Body of pancreas (tissue), 4 donors: ENCODE measurements at regions not wholly inside any gene's neighbourhood (a gene's known extent, or its start where the extent isn't known, plus 50 kb on each side); places are given as distances from the start of the nearest gene placed in this dataset.

Experiments used
- ATAC-seq: fragments of 150-250 bp; one replicate; pipeline ENCODE4 v1.9.1; 2016
- DNase-seq, 4 donors: peaks; one replicate each; pipeline ENCODE4 v3.0.0-alpha.2; 2019
- H3K27ac ChIP-seq, 4 donors: fragments of 200-600 bp; sonication (generic); 1 replicate in 3 of 4; 2 replicates in 1 of 4; pipeline versions ENCODE4 v1.5.1 to v1.6.1; 2016 to 2019; ENCODE audit warnings: mild to moderate bottlenecking in 1 of 4, mixed read lengths in 1 of 4, moderate library complexity in 1 of 4
- H3K27me3 ChIP-seq, 2 donors: fragments of 200-600 bp; sonication (generic); one replicate each; pipeline ENCODE4 v1.6.0; 2016; ENCODE audit warnings: mild to moderate bottlenecking in 1 of 2
- H3K36me3 ChIP-seq, 2 donors: fragments of 200-600 bp; sonication (generic); replicated peaks in 1 of 2; 2 replicates each; pipeline ENCODE4 v1.5.1; 2016; ENCODE audit warnings: low read depth in 2 of 2; ENCODE audit not compliant: insufficient read depth in 1 of 2
- H3K4me1 ChIP-seq: fragments of 200-600 bp; sonication (generic); one replicate; pipeline ENCODE4 v1.6.0; 2016
- H3K4me3 ChIP-seq, 2 donors: fragments of 200-600 bp; sonication (generic); 1 replicate in 1 of 2; 2 replicates in 1 of 2; pipeline ENCODE4 v1.5.1; 2016 to 2019
- H3K9me3 ChIP-seq, 3 donors: fragments of 200-600 bp; sonication (generic); 1 replicate in 2 of 3; 2 replicates in 1 of 3; pipeline ENCODE4 v1.5.1; 2016
- POLR2A ChIP-seq, 3 donors: fragments of 450-650 bp; IDR thresholded peaks; one replicate each; pipeline ENCODE4 v1.6.1; 2016; ENCODE audit warnings: antibody characterized with exemption in 3 of 3, mild to moderate bottlenecking in 2 of 3
- whole genome bisulfite sequencing, 2 donors: methylation state at CpG; one replicate each; pipeline ENCODE4 v1.1.5; 2017; 5-methylcytosine and 5-hydroxymethylcytosine counted together
- intact Hi-C: fragments of 100-400 bp; cut with DNase I; formaldehyde crosslinking; loops from one replicate; pipeline ENCODE4 v1.15.1; 2023
- TF ChIP-seq, protein P1 (sequence below), 7 experiments: fragments of 450-650 bp in 4 of 7; fragments of 200-600 bp in 3 of 7; sonication (generic) in 3 of 7; IDR thresholded peaks; one replicate each; pipeline ENCODE4 v1.5.1; 2016 to 2019; ENCODE audit warnings: antibody characterized with exemption in 7 of 7

DNA sequence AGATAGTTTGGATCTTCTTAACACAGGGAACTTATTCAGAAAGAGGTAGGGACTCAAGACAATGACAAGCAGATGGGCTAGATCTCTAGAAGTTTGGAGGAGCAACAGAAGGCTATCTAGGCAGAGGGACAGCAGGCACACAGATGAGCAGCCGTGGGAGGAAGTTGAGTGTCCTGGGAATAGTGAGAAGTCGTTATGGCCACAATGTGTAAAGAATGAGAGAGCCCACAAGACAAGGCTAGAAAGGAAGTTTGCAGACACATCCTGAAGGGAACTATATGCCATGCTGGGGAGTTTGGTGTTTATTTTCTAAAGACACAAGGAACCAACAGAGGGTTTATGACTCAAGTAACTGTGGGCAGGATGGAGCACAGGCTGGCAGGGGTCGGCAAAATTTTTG is 160.6 kb downstream of the PALM2AKAP2 start:
- intact Hi-C loops, result no loop called here
- ATAC-seq (no peak), DNase-seq (no peak)
- H3K27me3 ChIP-seq, result no peaks in the 10 kb centered on the region
- no peaks in the 10 kb centered on the region for H3K9me3 ChIP-seq
- no peaks in the 10 kb centered on the region for H3K36me3 ChIP-seq
- peaks cover 6% of the 10 kb centered on the region for H3K4me1 ChIP-seq
- H3K27ac ChIP-seq, result no peak overlapping the region
- TF ChIP-seq POLR2A (IDR thresholded peaks at IDR 0.05), result no peak
- TF ChIP-seq, protein P1, sequence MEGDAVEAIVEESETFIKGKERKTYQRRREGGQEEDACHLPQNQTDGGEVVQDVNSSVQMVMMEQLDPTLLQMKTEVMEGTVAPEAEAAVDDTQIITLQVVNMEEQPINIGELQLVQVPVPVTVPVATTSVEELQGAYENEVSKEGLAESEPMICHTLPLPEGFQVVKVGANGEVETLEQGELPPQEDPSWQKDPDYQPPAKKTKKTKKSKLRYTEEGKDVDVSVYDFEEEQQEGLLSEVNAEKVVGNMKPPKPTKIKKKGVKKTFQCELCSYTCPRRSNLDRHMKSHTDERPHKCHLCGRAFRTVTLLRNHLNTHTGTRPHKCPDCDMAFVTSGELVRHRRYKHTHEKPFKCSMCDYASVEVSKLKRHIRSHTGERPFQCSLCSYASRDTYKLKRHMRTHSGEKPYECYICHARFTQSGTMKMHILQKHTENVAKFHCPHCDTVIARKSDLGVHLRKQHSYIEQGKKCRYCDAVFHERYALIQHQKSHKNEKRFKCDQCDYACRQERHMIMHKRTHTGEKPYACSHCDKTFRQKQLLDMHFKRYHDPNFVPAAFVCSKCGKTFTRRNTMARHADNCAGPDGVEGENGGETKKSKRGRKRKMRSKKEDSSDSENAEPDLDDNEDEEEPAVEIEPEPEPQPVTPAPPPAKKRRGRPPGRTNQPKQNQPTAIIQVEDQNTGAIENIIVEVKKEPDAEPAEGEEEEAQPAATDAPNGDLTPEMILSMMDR (IDR thresholded peaks at IDR 0.05), result no peak
- H3K4me3 ChIP-seq, result no peak overlapping the region
- 63 to 82% methylated on average over 3 of the region's 3 CpGs for WGBS, 2 donors

DNA sequence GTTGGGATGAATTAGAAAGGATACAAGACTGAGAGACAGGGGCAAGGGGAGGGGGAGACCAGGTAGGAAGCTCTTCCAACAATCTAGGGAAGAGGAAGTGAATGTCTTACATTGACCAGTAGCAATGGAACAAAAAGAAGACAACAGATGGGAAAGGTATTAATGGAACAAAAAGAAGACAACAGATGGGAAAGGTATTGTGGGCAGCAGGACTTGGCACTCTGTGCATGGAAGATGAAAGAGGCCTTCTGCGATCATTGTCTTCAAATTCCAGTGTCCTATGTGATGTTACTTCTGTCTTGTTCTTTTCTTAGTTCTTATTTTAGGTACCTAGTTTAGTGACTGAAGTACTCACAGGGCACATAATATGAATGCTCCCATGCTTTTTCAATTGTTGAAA is 161.8 kb downstream of the PALM2AKAP2 start:
- H3K27me3 ChIP-seq, result no peaks in the 10 kb centered on the region
- no peaks in the 10 kb centered on the region for H3K36me3 ChIP-seq
- no peaks in the 10 kb centered on the region for H3K9me3 ChIP-seq
- 96 to 100% methylated on average over 1 of the region's 1 CpG for WGBS, 2 donors
- no peak overlapping the region for H3K4me3 ChIP-seq
- TF ChIP-seq, protein P1 (IDR thresholded peaks at IDR 0.05), result no peak
- TF ChIP-seq POLR2A (IDR thresholded peaks at IDR 0.05), result no peak
- H3K27ac ChIP-seq, result no peak overlapping the region
- intact Hi-C loops, result no loop called here
- H3K4me1 ChIP-seq, result peaks cover 6% of the 10 kb centered on the region
- no peak for DNase-seq
- no peak for ATAC-seq

DNA sequence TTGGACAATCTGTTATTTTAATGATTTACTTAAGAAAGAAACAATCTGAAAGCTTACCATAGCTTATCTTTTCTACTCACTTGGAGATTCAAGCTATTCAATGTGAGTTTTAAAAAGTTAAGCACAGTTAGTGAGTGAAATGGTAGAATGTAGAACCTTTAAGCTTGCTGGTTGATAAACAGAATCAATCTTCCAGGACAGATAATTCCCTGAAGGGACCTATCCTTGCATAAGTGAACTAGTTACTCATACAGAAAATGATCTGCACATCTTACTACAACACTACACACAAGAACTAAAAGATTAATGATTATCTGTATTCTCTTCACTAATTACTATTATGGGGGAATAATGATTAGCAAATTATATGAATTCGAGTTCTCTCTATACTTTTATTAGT is 165.6 kb downstream of the PALM2AKAP2 start:
- intact Hi-C loops, result no loop called here
- Histone ChIP-seq H3K9me3 (no peaks in the 10 kb centered on the region), H3K4me3 (no peak overlapping the region), H3K36me3 (no peaks in the 10 kb centered on the region), H3K27me3 (no peaks in the 10 kb centered on the region), H3K27ac (no peak overlapping the region), H3K4me1 (no peaks in the 10 kb centered on the region)
- no peak for TF ChIP-seq POLR2A (IDR thresholded peaks at IDR 0.05)
- TF ChIP-seq, protein P1 (IDR thresholded peaks at IDR 0.05), result no peak
- no peak for DNase-seq
- no peak for ATAC-seq
- 63 to 67% methylated on average over 1 of the region's 1 CpG for WGBS, 2 donors

DNA sequence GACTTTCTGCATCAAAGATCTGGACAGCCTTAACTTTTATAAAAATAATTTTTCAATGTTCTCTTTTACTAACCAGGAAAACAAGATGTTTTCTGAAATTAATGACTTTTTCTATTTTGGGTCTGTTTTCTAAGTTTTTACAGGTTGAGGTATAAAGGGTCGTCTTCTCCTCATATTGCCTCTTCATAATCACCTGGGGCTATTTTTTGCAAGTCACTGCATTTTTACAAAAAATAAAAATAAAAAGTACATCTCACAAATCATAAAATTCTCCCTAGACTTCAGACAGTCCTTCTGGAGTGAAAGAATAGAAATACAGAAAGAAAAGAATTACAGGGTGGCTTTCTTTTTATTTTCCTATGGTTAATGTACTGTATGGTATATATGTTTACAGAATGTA is 168.5 kb downstream of the PALM2AKAP2 start:
- Histone ChIP-seq H3K36me3 (no peaks in the 10 kb centered on the region), H3K9me3 (no peaks in the 10 kb centered on the region), H3K27me3 (no peaks in the 10 kb centered on the region), H3K27ac (no peak overlapping the region), H3K4me3 (no peak overlapping the region), H3K4me1 (no peaks in the 10 kb centered on the region)
- intact Hi-C loops, result no loop called here
- no peak for TF ChIP-seq POLR2A (IDR thresholded peaks at IDR 0.05)
- TF ChIP-seq, protein P1 (IDR thresholded peaks at IDR 0.05), result no peak
- no peak for DNase-seq
- ATAC-seq, result no peak
- WGBS, 2 donors, result 47 to 74% methylated on average over 1 of the region's 1 CpG

DNA sequence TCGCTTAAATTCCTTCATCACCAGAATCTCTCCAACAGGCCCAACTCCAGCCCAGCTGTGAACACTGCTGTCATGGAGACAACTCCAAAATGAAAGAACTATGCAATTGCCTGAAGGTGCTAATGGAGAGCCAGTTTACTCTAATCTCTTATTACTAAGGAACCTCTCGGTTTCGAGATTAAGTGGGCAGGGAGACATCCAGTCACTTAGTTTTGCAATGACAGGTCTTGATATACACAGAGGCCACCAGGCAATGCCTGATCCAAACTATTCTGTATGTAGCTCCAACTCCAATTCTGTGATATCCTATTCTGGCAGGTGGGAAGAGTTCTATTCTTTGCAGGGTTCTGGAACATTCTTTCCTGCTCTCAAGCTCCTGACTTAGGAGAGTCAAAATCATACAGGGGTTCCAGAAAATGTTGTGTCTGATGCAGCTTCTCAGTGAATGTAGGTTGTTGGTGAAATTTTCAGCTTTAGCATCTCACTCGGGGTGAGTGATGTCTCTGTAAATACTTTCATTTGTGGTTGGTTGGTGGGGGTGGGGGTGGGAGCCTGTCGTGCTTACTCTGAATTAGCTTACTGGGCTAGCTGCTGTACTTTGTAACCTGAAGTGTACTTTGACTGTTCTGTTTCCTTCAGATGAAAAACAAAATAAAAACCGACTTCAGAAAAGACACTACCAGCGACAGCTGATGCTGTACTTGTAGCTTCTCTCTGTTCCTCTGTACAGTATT is 170.9 kb downstream of the PALM2AKAP2 start:
- Histone ChIP-seq H3K9me3 (no peaks in the 10 kb centered on the region), H3K4me1 (no peaks in the 10 kb centered on the region), H3K27me3 (no peaks in the 10 kb centered on the region), H3K27ac (no peak overlapping the region), H3K36me3 (no peaks in the 10 kb centered on the region), H3K4me3 (no peak overlapping the region)
- TF ChIP-seq, protein P1 (IDR thresholded peaks at IDR 0.05), result no peak
- TF ChIP-seq POLR2A (IDR thresholded peaks at IDR 0.05), result no peak
- intact Hi-C loops, result no loop called here
- no peak for ATAC-seq
- DNase-seq, result no peak
- 65% methylated on average over 7 of the region's 7 CpGs for whole genome bisulfite sequencing, 2 donors
